ENCODE measurements at regions not wholly inside any gene's neighbourhood (a gene's known extent, or its start where the extent isn't known, plus 50 kb on each side); places are given as distances from the start of the nearest gene placed in this dataset.

DNA sequence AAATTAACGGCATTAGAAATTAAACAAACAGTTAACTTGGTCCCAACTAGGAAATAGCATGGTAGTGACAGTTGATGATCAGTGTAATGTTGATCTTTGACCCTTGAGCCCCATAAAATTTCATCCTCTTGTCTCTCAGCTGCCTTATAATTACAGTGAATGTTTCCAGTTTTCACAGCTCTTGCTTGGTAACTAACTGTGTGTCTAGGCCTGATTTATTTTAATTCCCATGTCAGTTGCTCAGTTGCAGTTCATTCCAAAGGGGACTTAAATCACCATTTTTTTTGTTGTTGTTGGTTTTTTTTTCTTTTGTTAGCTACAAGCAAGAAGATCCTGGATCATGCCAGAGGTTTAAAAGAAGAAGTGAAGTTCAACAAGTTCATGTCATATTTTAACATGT is 1883.7 kb upstream of the FLRT2 start:
- Histone ChIP-seq H3K27ac (ENCODE audit: poor library complexity, severe bottlenecking) (no peak overlapping the region), H3K36me3 (ENCODE audit: low read depth) (no peaks in the 10 kb centered on the region), H3K4me3 (ENCODE audit: severe bottlenecking) (no peak overlapping the region), H3K4me1 (ENCODE audit: insufficient read depth, poor library complexity, severe bottlenecking) (no peaks in the 10 kb centered on the region), H3K9me3 (ENCODE audit: severe bottlenecking) (no peaks in the 10 kb centered on the region), H3K27me3 (ENCODE audit: insufficient read depth, poor library complexity, severe bottlenecking) (no peaks in the 10 kb centered on the region)
- ATAC-seq (ENCODE audit: low read depth) (no peak), DNase-seq (ENCODE audit: low spot score) (no peak)
- TF ChIP-seq, protein P1, sequence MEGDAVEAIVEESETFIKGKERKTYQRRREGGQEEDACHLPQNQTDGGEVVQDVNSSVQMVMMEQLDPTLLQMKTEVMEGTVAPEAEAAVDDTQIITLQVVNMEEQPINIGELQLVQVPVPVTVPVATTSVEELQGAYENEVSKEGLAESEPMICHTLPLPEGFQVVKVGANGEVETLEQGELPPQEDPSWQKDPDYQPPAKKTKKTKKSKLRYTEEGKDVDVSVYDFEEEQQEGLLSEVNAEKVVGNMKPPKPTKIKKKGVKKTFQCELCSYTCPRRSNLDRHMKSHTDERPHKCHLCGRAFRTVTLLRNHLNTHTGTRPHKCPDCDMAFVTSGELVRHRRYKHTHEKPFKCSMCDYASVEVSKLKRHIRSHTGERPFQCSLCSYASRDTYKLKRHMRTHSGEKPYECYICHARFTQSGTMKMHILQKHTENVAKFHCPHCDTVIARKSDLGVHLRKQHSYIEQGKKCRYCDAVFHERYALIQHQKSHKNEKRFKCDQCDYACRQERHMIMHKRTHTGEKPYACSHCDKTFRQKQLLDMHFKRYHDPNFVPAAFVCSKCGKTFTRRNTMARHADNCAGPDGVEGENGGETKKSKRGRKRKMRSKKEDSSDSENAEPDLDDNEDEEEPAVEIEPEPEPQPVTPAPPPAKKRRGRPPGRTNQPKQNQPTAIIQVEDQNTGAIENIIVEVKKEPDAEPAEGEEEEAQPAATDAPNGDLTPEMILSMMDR (IDR thresholded peaks at IDR 0.05; ENCODE audit: poor library complexity, severe bottlenecking): no peak

DNA sequence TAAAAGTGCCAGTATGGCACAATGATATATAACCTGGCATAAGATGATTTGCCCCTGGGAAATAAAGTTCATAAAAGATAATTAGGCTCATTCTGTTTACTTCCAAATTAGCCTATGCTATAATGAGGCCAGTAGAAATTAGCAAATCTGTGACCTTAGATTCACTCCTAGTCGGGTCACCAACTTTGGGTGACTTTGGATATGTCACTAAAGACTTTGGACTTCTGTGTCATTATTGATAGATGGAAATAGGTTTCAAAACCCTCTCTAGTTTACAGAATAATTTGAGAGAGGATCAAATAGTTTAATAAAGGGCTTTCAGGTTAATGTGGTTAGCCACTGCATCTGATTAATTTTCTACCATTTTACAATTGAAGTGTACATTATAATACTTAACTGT is 1869.3 kb upstream of the FLRT2 start:
- Histone ChIP-seq H3K4me3 (ENCODE audit: severe bottlenecking) (no peak overlapping the region), H3K36me3 (ENCODE audit: low read depth) (no peaks in the 10 kb centered on the region), H3K9me3 (ENCODE audit: severe bottlenecking) (no peaks in the 10 kb centered on the region), H3K27ac (ENCODE audit: poor library complexity, severe bottlenecking) (no peak overlapping the region), H3K4me1 (ENCODE audit: insufficient read depth, poor library complexity, severe bottlenecking) (peaks cover 4% of the 10 kb centered on the region), H3K27me3 (ENCODE audit: insufficient read depth, poor library complexity, severe bottlenecking) (peaks cover 5% of the 10 kb centered on the region)
- no peak for DNase-seq (ENCODE audit: low spot score)
- ATAC-seq (ENCODE audit: low read depth): no peak
- TF ChIP-seq, protein P1 (IDR thresholded peaks at IDR 0.05; ENCODE audit: poor library complexity, severe bottlenecking): no peak

DNA sequence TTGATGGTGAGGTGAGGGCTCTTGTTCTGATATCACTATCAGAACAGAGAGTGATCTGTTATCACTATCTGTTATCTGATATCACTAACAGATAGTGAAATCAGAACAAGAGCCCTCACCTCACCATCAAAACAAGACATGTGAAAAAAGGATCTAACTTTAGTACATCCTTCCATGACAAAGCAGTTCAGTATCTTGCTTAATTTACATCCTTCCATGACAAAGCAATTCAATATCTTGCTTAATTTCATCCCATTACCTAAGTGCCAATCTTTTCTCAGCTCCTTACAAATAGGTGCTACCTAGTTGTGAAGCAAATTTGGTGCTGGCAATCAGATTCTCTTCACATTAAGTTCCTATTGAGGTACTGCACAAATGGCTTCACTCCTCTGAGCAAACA is 1865.6 kb upstream of the FLRT2 start:
- H3K4me3 ChIP-seq (ENCODE audit: severe bottlenecking): no peak overlapping the region
- DNase-seq (ENCODE audit: low spot score) (no peak), ATAC-seq (ENCODE audit: low read depth) (no peak)
- no peaks in the 10 kb centered on the region for H3K36me3 ChIP-seq (ENCODE audit: low read depth)
- TF ChIP-seq, protein P1 (IDR thresholded peaks at IDR 0.05; ENCODE audit: poor library complexity, severe bottlenecking): no peak
- H3K27me3 ChIP-seq (ENCODE audit: insufficient read depth, poor library complexity, severe bottlenecking): peaks cover 3% of the 10 kb centered on the region
- no peaks in the 10 kb centered on the region for H3K9me3 ChIP-seq (ENCODE audit: severe bottlenecking)
- peaks cover 4% of the 10 kb centered on the region for H3K4me1 ChIP-seq (ENCODE audit: insufficient read depth, poor library complexity, severe bottlenecking)
- H3K27ac ChIP-seq (ENCODE audit: poor library complexity, severe bottlenecking): no peak overlapping the region

DNA sequence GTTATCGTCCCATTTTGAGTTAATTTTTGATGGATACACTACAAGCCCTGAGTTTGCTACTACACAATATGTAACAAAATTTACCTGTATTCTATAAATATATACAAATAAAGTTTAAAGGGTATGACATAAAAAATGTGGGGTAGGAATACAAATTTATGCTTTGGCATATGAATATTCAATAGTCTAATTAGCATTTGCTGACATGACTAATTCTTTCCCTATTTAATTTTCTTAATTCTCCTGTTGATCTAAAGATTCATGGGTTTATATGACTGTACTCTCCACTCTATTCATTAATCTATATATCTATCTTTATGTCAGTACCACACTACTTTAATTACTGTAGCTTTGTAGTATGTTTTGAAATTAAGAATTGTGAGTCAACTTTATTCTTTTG is 1840.7 kb upstream of the FLRT2 start:
- peaks cover 3% of the 10 kb centered on the region for H3K27me3 ChIP-seq (ENCODE audit: insufficient read depth, poor library complexity, severe bottlenecking)
- TF ChIP-seq, protein P1 (IDR thresholded peaks at IDR 0.05; ENCODE audit: poor library complexity, severe bottlenecking): no peak
- H3K9me3 ChIP-seq (ENCODE audit: severe bottlenecking): peaks cover 3% of the 10 kb centered on the region
- no peaks in the 10 kb centered on the region for H3K36me3 ChIP-seq (ENCODE audit: low read depth)
- H3K27ac ChIP-seq (ENCODE audit: poor library complexity, severe bottlenecking): no peak overlapping the region
- ATAC-seq (ENCODE audit: low read depth): no peak
- no peak for DNase-seq (ENCODE audit: low spot score)
- no peaks in the 10 kb centered on the region for H3K4me1 ChIP-seq (ENCODE audit: insufficient read depth, poor library complexity, severe bottlenecking)
- no peak overlapping the region for H3K4me3 ChIP-seq (ENCODE audit: severe bottlenecking)

DNA sequence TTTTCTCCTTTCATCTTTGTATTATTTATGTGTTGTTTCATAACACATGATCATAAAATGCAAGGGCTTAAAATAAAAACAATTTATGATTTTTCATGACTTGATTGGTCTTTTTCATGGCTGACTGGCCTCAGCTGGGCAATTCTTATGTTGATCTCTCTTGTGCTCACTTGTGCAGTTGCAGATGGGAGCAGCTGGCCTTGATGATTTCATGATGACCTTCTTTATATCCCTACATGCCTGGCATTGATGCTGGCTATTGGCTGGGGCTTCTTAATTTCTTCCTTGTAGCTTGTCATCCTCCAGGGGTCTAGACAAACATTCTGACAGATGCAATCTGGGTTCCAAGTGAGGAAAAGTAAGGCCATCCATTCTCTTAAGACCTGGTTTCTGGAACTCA is 1832.8 kb upstream of the FLRT2 start:
- DNase-seq (ENCODE audit: low spot score): no peak
- no peak overlapping the region for H3K4me3 ChIP-seq (ENCODE audit: severe bottlenecking)
- no peak for ATAC-seq (ENCODE audit: low read depth)
- H3K36me3 ChIP-seq (ENCODE audit: low read depth): no peaks in the 10 kb centered on the region
- H3K27me3 ChIP-seq (ENCODE audit: insufficient read depth, poor library complexity, severe bottlenecking): peaks cover 3% of the 10 kb centered on the region
- TF ChIP-seq, protein P1 (IDR thresholded peaks at IDR 0.05; ENCODE audit: poor library complexity, severe bottlenecking): no peak
- H3K27ac ChIP-seq (ENCODE audit: poor library complexity, severe bottlenecking): no peak overlapping the region
- no peaks in the 10 kb centered on the region for H3K4me1 ChIP-seq (ENCODE audit: insufficient read depth, poor library complexity, severe bottlenecking)
- peaks cover 2% of the 10 kb centered on the region for H3K9me3 ChIP-seq (ENCODE audit: severe bottlenecking)

Data from RWPE2 (cell line).